Uterus (tissue), 3 donors: ENCODE measurements at regions not wholly inside any gene's neighbourhood (a gene's known extent, or its start where the extent isn't known, plus 50 kb on each side); places are given as distances from the start of the nearest gene placed in this dataset.

Experiments
- DNase-seq, 2 donors: peaks; one replicate each; pipeline ENCODE4 v3.0.0-alpha.2; 2019 to 2020
- H3K27ac ChIP-seq, 2 donors: fragments of 200-600 bp; sonication (generic); 1 replicate in 1 of 2; 2 replicates in 1 of 2; pipeline ENCODE4 v1.5.1; 2016 to 2018
- H3K27me3 ChIP-seq, 2 donors: fragments of 200-600 bp; sonication (generic); one replicate each; pipeline ENCODE4 v1.5.1; 2018 to 2019; ENCODE audit warnings: control low read depth in 1 of 2
- H3K36me3 ChIP-seq, 2 donors: fragments of 200-600 bp; sonication (generic); one replicate each; pipeline ENCODE4 v1.5.1; 2019; ENCODE audit warnings: control low read depth in 1 of 2
- H3K4me1 ChIP-seq, 2 donors: fragments of 200-600 bp; sonication (generic); one replicate each; pipeline ENCODE4 v1.5.1; 2018 to 2019; ENCODE audit warnings: control low read depth in 1 of 2
- H3K4me3 ChIP-seq, 2 donors: fragments of 200-600 bp; sonication (generic); 1 replicate in 1 of 2; 2 replicates in 1 of 2; pipeline ENCODE4 v1.5.1; 2018 to 2019; ENCODE audit warnings: mild to moderate bottlenecking in 1 of 2
- H3K9me3 ChIP-seq, 2 donors: fragments of 200-600 bp; sonication (generic); one replicate each; pipeline ENCODE4 v1.5.1; 2019; ENCODE audit warnings: control low read depth in 1 of 2
- POLR2A ChIP-seq, 2 donors: fragments of 450-650 bp; IDR thresholded peaks; one replicate each; pipeline ENCODE4 v1.6.1; 2016; ENCODE audit warnings: antibody characterized with exemption in 2 of 2, mild to moderate bottlenecking in 1 of 2, moderate library complexity in 1 of 2
- intact Hi-C: fragments of 100-400 bp; cut with DNase I; formaldehyde crosslinking; loops from one replicate; pipeline ENCODE4 v1.15.1; 2023; ENCODE audit warnings: low total_unique reads
- TF ChIP-seq, protein P1 (sequence below), 4 experiments: fragments of 200-600 bp in 2 of 4; fragments of 450-650 bp in 2 of 4; sonication (generic) in 2 of 4; IDR thresholded peaks; one replicate each; pipeline ENCODE4 v1.5.1; 2016 to 2019; ENCODE audit warnings: antibody characterized with exemption in 4 of 4, mild to moderate bottlenecking in 2 of 4, moderate library complexity in 1 of 4
- donor health status: DM: yes; HTN: yes; CAD: no.

DNA sequence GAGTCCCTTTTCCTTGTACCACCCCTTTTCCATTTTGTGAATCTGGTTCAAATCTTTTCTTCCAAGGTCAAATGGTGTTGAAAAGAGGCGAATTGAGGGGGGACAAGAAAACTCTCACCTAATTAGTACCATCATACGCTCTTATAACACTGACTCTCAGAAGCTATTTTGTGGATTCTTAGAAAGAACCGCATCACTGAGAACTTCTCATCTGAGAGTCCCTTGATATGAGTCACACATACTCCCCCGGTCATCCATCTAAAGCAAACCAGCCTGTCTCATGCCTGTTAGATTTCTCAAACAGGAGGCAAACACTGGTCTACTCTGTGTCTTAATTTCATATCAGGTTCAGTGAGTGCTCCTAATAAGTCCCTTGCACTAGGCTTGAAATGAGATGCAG is 76.5 kb upstream of the SPRED1 start:
- intact Hi-C loops: no loop called here
- no peak overlapping the region for H3K4me3 ChIP-seq
- no peaks in the 10 kb centered on the region for H3K4me1 ChIP-seq
- no peaks in the 10 kb centered on the region for H3K27me3 ChIP-seq
- no peaks in the 10 kb centered on the region for H3K9me3 ChIP-seq
- no peaks in the 10 kb centered on the region for H3K36me3 ChIP-seq
- H3K27ac ChIP-seq: no peak overlapping the region
- no peak for DNase-seq
- TF ChIP-seq, protein P1, sequence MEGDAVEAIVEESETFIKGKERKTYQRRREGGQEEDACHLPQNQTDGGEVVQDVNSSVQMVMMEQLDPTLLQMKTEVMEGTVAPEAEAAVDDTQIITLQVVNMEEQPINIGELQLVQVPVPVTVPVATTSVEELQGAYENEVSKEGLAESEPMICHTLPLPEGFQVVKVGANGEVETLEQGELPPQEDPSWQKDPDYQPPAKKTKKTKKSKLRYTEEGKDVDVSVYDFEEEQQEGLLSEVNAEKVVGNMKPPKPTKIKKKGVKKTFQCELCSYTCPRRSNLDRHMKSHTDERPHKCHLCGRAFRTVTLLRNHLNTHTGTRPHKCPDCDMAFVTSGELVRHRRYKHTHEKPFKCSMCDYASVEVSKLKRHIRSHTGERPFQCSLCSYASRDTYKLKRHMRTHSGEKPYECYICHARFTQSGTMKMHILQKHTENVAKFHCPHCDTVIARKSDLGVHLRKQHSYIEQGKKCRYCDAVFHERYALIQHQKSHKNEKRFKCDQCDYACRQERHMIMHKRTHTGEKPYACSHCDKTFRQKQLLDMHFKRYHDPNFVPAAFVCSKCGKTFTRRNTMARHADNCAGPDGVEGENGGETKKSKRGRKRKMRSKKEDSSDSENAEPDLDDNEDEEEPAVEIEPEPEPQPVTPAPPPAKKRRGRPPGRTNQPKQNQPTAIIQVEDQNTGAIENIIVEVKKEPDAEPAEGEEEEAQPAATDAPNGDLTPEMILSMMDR (IDR thresholded peaks at IDR 0.05): no peak
- no peak for TF ChIP-seq POLR2A (IDR thresholded peaks at IDR 0.05)

DNA sequence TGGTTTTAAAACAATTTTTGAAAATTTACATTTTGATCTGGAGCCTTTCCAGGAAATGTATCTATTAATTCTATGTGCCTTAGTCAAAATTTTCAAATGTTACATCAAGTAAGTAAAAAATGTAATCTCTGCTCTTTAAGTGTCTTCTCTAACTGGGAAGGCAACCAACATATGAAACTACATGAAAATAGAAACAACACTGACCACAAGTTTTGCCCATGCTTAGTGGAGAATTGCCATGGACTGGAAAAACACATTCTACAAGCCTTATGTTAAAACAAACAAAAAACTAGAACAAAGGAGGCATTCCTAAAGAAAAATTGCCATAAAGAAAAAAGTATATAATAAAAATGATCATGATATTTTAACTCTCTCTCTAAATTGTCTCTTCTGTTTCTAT is 75.9 kb upstream of the SPRED1 start:
- no peak for DNase-seq
- H3K4me1 ChIP-seq: no peaks in the 10 kb centered on the region
- H3K27ac ChIP-seq: no peak overlapping the region
- H3K4me3 ChIP-seq: no peak overlapping the region
- H3K9me3 ChIP-seq: no peaks in the 10 kb centered on the region
- no peaks in the 10 kb centered on the region for H3K27me3 ChIP-seq
- intact Hi-C loops: no loop called here
- TF ChIP-seq, protein P1 (IDR thresholded peaks at IDR 0.05): no peak
- no peak for TF ChIP-seq POLR2A (IDR thresholded peaks at IDR 0.05)
- no peaks in the 10 kb centered on the region for H3K36me3 ChIP-seq

DNA sequence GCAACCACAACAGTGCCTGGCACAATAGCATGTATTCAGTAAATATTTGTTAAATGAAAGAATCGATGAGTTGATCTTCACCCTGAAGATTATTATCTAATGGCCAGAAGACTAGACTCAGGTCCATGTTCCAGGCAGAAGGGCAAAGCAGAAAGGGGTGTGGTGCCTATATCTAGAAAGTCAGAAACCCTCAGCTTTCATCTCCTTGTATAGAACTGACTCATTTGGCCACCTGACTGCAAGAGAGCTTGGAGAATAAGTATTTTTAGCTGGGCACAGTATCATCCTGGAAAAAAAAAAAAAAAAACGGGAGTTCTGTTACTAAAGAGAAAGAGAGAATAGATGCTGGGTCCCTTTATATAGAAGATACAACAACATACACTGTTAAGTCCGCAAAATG is 69.7 kb upstream of the SPRED1 start:
- H3K36me3 ChIP-seq: no peaks in the 10 kb centered on the region
- no peaks in the 10 kb centered on the region for H3K27me3 ChIP-seq
- DNase-seq: no peak
- H3K4me1 ChIP-seq: no peaks in the 10 kb centered on the region
- no peak overlapping the region for H3K27ac ChIP-seq
- no peak for TF ChIP-seq POLR2A (IDR thresholded peaks at IDR 0.05)
- TF ChIP-seq, protein P1 (IDR thresholded peaks at IDR 0.05): no peak
- intact Hi-C loops: no loop called here
- no peaks in the 10 kb centered on the region for H3K9me3 ChIP-seq
- no peak overlapping the region for H3K4me3 ChIP-seq

DNA sequence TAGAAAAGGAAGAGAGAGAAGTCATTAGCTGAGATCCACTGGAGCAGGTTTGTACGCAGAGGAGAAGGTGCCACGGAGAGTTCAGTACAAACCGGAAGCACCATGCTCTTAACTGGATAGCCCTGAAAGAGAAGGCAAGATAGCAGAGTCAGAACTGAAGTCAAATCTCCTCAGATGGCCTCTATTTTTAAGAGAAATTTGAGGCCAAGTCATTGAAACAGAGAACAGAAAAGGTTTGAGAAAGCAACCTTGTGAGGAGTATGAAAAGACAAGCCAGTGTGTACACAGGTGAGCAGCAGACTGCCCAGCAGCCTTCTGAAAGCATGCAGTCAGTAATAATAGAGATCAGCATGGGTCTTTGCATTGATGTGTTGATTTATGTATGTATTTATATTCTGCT is 66.1 kb upstream of the SPRED1 start:
- intact Hi-C loops: no loop called here
- no peak for DNase-seq
- no peak overlapping the region for H3K27ac ChIP-seq
- H3K36me3 ChIP-seq: no peaks in the 10 kb centered on the region
- H3K4me3 ChIP-seq: no peak overlapping the region
- H3K4me1 ChIP-seq: no peaks in the 10 kb centered on the region
- H3K27me3 ChIP-seq: no peaks in the 10 kb centered on the region
- TF ChIP-seq POLR2A (IDR thresholded peaks at IDR 0.05): no peak
- TF ChIP-seq, protein P1 (IDR thresholded peaks at IDR 0.05): no peak
- H3K9me3 ChIP-seq: no peaks in the 10 kb centered on the region

DNA sequence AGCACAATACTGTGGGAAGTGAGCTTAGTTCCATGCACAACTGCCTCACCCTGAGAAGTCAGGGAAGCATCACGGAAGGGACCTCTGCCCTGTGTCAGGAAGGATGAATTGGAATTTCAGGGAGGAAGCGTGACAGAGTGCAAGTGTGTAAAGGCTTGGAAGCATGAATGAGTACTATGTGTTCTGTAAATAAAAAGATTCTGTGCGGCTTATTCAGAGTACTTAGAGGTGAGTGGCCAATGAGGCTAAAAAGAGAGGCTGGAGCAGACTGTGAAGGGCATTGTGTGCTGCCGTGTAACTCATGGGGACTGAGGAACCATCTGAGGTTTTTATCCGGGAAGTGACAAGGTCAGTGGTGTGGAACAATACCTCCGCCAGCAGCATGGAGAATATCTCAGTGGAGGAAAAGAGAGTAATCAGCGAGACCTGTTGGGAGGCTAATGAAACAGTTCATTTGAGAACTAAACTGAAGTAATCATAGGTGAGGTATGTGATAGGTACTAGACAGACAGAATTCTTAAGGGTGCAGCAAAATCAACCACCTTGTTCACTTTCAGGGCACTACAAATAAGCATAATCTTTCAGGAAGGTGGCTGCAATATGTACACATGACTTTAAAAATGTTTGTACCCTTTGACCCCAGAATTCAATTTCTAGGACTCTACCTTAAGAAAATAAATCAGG is 64.9 kb upstream of the SPRED1 start:
- intact Hi-C loops: no loop called here
- no peak for DNase-seq
- H3K4me3 ChIP-seq: no peak overlapping the region
- no peaks in the 10 kb centered on the region for H3K36me3 ChIP-seq
- no peaks in the 10 kb centered on the region for H3K9me3 ChIP-seq
- H3K4me1 ChIP-seq: no peaks in the 10 kb centered on the region
- H3K27me3 ChIP-seq: no peaks in the 10 kb centered on the region
- no peak overlapping the region for H3K27ac ChIP-seq
- TF ChIP-seq, protein P1 (IDR thresholded peaks at IDR 0.05): no peak
- TF ChIP-seq POLR2A (IDR thresholded peaks at IDR 0.05): no peak
